ENCODE measurements at regions not wholly inside any gene's neighbourhood (a gene's known extent, or its start where the extent isn't known, plus 50 kb on each side); places are given as distances from the start of the nearest gene placed in this dataset.

- Histone ChIP-seq H3K79me2 (ENCODE audit: low read length) (no peaks in the 10 kb centered on the region), H3K4me1 (ENCODE audit: low read length) (no peaks in the 10 kb centered on the region), H3K27me3 (ENCODE audit: low read depth, low read length) (no peaks in the 10 kb centered on the region), H3K4me2 (ENCODE audit: low read length) (no peak overlapping the region), H3K9me3 (ENCODE audit: insufficient read depth, low read length) (no peaks in the 10 kb centered on the region), H3K27ac (ENCODE audit: low read length) (no peak overlapping the region), H3K9ac (ENCODE audit: low read length) (no peak overlapping the region), H4K20me1 (ENCODE audit: insufficient read depth, low read length) (no peaks in the 10 kb centered on the region), H2AFZ (ENCODE audit: low read depth, low read length) (no peak overlapping the region), H3K4me3 (ENCODE audit: low read length) (no peak overlapping the region), H3K36me3 (replicated peaks; ENCODE audit: low read depth, low read length) (no peaks in the 10 kb centered on the region)
- TF ChIP-seq EZH2phosphoT487 (IDR thresholded peaks at IDR 0.05; ENCODE audit: low read depth) (no peak), CTCF (IDR thresholded peaks at IDR 0.05; ENCODE audit: low read depth, low read length) (no peak)
These were observed 421.3 kb upstream of the FZD8 start for GRCh38 chr10:36063396-36063795.

- H3K27ac ChIP-seq (ENCODE audit: low read length) = no peak overlapping the region
- no peaks in the 10 kb centered on the region for H3K36me3 ChIP-seq (replicated peaks; ENCODE audit: low read depth, low read length)
- H3K4me2 ChIP-seq (ENCODE audit: low read length) = no peak overlapping the region
- H3K4me3 ChIP-seq (ENCODE audit: low read length) = no peak overlapping the region
- no peaks in the 10 kb centered on the region for H3K27me3 ChIP-seq (ENCODE audit: low read depth, low read length)
- TF ChIP-seq CTCF (IDR thresholded peaks at IDR 0.05; ENCODE audit: low read depth, low read length) (no peak), EZH2phosphoT487 (IDR thresholded peaks at IDR 0.05; ENCODE audit: low read depth) (no peak)
- H3K4me1 ChIP-seq (ENCODE audit: low read length) = no peaks in the 10 kb centered on the region
- H3K79me2 ChIP-seq (ENCODE audit: low read length) = no peaks in the 10 kb centered on the region
- no peaks in the 10 kb centered on the region for H4K20me1 ChIP-seq (ENCODE audit: insufficient read depth, low read length)
- H3K9ac ChIP-seq (ENCODE audit: low read length) = no peak overlapping the region
- H2AFZ ChIP-seq (ENCODE audit: low read depth, low read length) = no peak overlapping the region
- H3K9me3 ChIP-seq (ENCODE audit: insufficient read depth, low read length) = no peaks in the 10 kb centered on the region
These were observed 415.6 kb upstream of the FZD8 start for GRCh38 chr10:36057731-36058130.

GRCh38 chr10:36057180-36057579, 415.1 kb upstream of the FZD8 start:
- H4K20me1 ChIP-seq (ENCODE audit: insufficient read depth, low read length) = no peaks in the 10 kb centered on the region
- no peaks in the 10 kb centered on the region for H3K36me3 ChIP-seq (replicated peaks; ENCODE audit: low read depth, low read length)
- no peak overlapping the region for H3K9ac ChIP-seq (ENCODE audit: low read length)
- TF ChIP-seq CTCF (IDR thresholded peaks at IDR 0.05; ENCODE audit: low read depth, low read length) (no peak), EZH2phosphoT487 (IDR thresholded peaks at IDR 0.05; ENCODE audit: low read depth) (no peak)
- H3K4me3 ChIP-seq (ENCODE audit: low read length) = no peak overlapping the region
- H3K4me1 ChIP-seq (ENCODE audit: low read length) = no peaks in the 10 kb centered on the region
- H3K79me2 ChIP-seq (ENCODE audit: low read length) = no peaks in the 10 kb centered on the region
- no peaks in the 10 kb centered on the region for H3K9me3 ChIP-seq (ENCODE audit: insufficient read depth, low read length)
- no peak overlapping the region for H3K4me2 ChIP-seq (ENCODE audit: low read length)
- H3K27ac ChIP-seq (ENCODE audit: low read length) = no peak overlapping the region
- no peak overlapping the region for H2AFZ ChIP-seq (ENCODE audit: low read depth, low read length)
- H3K27me3 ChIP-seq (ENCODE audit: low read depth, low read length) = no peaks in the 10 kb centered on the region

- Histone ChIP-seq H3K9ac (ENCODE audit: low read length) (no peak overlapping the region), H3K4me3 (ENCODE audit: low read length) (no peak overlapping the region), H3K36me3 (replicated peaks; ENCODE audit: low read depth, low read length) (no peaks in the 10 kb centered on the region), H3K27ac (ENCODE audit: low read length) (no peak overlapping the region), H3K27me3 (ENCODE audit: low read depth, low read length) (no peaks in the 10 kb centered on the region), H3K4me2 (ENCODE audit: low read length) (no peak overlapping the region), H3K4me1 (ENCODE audit: low read length) (no peaks in the 10 kb centered on the region), H2AFZ (ENCODE audit: low read depth, low read length) (no peak overlapping the region), H3K9me3 (ENCODE audit: insufficient read depth, low read length) (no peaks in the 10 kb centered on the region), H3K79me2 (ENCODE audit: low read length) (no peaks in the 10 kb centered on the region), H4K20me1 (ENCODE audit: insufficient read depth, low read length) (no peaks in the 10 kb centered on the region)
- TF ChIP-seq EZH2phosphoT487 (IDR thresholded peaks at IDR 0.05; ENCODE audit: low read depth) (no peak), CTCF (IDR thresholded peaks at IDR 0.05; ENCODE audit: low read depth, low read length) (no peak)
These were observed 411.7 kb upstream of the FZD8 start for GRCh38 chr10:36053775-36054174.

All from OCI-LY3 (cell line).